AG09319 (cell line): ENCODE measurements at regions not wholly inside any gene's neighbourhood (a gene's known extent, or its start where the extent isn't known, plus 50 kb on each side); places are given as distances from the start of the nearest gene placed in this dataset.
"Not testable (repeated sequence)": the region's sequence is repeated elsewhere in the genome, so short reads cannot be mapped to it uniquely, and the experiment has no call there.

Source experiments
- DNase-seq: peaks from one replicate; pipeline ENCODE4 v3.0.0-alpha.2; 2010; ENCODE audit warnings: low read depth; ENCODE audit errors: extremely low read depth
- CTCF ChIP-seq: IDR thresholded peaks from 2 replicates; pipeline ENCODE4 v1.5.1; 2011; ENCODE audit warnings: low read depth, mild to moderate bottlenecking, inconsistent platforms, low read length, moderate library complexity

- DNase-seq: no peak
- TF ChIP-seq CTCF: no peak
These were observed 72.4 kb upstream of the GNAQ start for GRCh38 chr9:78103971-78104433.

GRCh38 chr9:78101247-78101646 lies 69.6 kb upstream of the GNAQ start:
- no peak for TF ChIP-seq CTCF
- no peak for DNase-seq

GRCh38 chr9:78097541-78097940 lies 65.9 kb upstream of the GNAQ start:
- no peak for DNase-seq
- TF ChIP-seq CTCF: no peak

GRCh38 chr9:78091731-78092130 lies 60.1 kb upstream of the GNAQ start:
- DNase-seq: no peak
- no peak for TF ChIP-seq CTCF

GRCh38 chr9:78089111-78089510 lies 57.5 kb upstream of the GNAQ start:
- no peak for DNase-seq
- TF ChIP-seq CTCF: no peak

- DNase-seq: not testable (repeated sequence)
These were observed 56.6 kb upstream of the GNAQ start for GRCh38 chr9:78088190-78088589.
